Brain microvascular endothelial cell (primary cell): ENCODE measurements at regions not wholly inside any gene's neighbourhood (a gene's known extent, or its start where the extent isn't known, plus 50 kb on each side); places are given as distances from the start of the nearest gene placed in this dataset.
A peak's percentile ranks its signal among the peaks of the same experiment; 100 is the strongest.

Experiments
- DNase-seq: peaks from one replicate; pipeline ENCODE4 v3.0.0-alpha.2; 2020
- H3K27ac ChIP-seq: fragments of 250-450 bp; sonication (Bioruptor Pico); 2 replicates; pipeline ENCODE4 v1.5.1; 2020; ENCODE audit warnings: mild to moderate bottlenecking, moderate library complexity
- H3K27me3 ChIP-seq: fragments of 250-450 bp; sonication (Bioruptor Pico); replicated peaks from 2 replicates; pipeline ENCODE4 v1.5.1; 2020; ENCODE audit warnings: mild to moderate bottlenecking
- H3K36me3 ChIP-seq: fragments of 250-450 bp; sonication (Bioruptor Pico); replicated peaks from 2 replicates; pipeline ENCODE4 v1.5.1; 2020; ENCODE audit warnings: mild to moderate bottlenecking
- H3K4me3 ChIP-seq: 2 replicates; pipeline ENCODE4 v1.5.1; 2011; ENCODE audit warnings: low read depth, mild to moderate bottlenecking, control low read depth, low read length, moderate library complexity
- in situ Hi-C: cut with HindIII; loops from 2 replicates; pipeline ENCODE4 v1.10.0; 2017; ENCODE audit warnings: low sequenced_read_pairs, low pct_ligation_motif_present
- TF ChIP-seq, protein P1 (sequence below): IDR thresholded peaks from 2 replicates; pipeline ENCODE4 v1.5.1; 2011; ENCODE audit warnings: low read depth, mild to moderate bottlenecking, moderate library complexity, low read length, control low read depth, inconsistent platforms; ENCODE audit errors: missing control alignments

DNA sequence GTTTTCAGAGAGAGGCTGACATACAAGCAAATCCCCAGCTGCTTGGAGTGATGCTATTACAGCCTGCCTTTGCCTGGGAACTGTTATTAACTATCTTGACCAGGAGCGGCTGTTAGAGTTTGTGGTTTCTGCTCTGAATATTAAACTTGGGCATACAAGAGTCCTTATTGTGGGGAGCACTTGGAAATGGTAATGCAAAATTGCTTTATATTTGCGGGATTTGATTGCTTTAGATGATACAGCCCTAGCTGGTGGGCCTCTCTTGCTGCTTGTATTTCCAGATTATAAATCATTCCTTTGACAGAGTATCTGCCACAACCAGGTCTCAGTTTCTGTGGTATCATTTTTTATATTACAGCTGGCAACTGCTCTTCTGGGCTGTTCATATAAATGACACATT lies 101.9 kb upstream of the FAM204A start:
- in situ Hi-C loops = no loop called here
- no peak for DNase-seq
- H3K4me3 ChIP-seq = no peak overlapping the region

DNA sequence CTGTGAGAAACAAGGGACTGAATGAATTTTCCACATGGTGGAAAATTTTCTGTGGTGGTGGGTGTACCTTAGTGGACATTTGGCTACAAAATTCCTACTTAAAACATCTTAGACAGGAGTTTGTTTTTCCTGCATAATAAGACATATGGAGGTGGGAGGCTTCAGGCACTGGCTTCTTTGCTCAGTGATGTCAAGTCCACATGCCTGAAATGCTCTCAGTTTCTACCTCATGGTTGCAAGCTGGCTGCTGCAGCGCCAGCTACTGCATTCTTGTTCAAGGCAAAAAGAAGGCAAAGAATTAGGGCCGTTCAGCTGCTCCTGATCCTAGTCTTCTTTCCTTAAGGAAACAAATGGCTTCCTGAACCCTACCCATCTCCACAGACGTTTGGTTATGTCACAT lies 99.9 kb upstream of the FAM204A start:
- Histone ChIP-seq H3K27ac (no peak overlapping the region), H3K27me3 (no peaks in the 10 kb centered on the region), H3K36me3 (no peaks in the 10 kb centered on the region), H3K4me3 (no peak overlapping the region)
- TF ChIP-seq, protein P1, sequence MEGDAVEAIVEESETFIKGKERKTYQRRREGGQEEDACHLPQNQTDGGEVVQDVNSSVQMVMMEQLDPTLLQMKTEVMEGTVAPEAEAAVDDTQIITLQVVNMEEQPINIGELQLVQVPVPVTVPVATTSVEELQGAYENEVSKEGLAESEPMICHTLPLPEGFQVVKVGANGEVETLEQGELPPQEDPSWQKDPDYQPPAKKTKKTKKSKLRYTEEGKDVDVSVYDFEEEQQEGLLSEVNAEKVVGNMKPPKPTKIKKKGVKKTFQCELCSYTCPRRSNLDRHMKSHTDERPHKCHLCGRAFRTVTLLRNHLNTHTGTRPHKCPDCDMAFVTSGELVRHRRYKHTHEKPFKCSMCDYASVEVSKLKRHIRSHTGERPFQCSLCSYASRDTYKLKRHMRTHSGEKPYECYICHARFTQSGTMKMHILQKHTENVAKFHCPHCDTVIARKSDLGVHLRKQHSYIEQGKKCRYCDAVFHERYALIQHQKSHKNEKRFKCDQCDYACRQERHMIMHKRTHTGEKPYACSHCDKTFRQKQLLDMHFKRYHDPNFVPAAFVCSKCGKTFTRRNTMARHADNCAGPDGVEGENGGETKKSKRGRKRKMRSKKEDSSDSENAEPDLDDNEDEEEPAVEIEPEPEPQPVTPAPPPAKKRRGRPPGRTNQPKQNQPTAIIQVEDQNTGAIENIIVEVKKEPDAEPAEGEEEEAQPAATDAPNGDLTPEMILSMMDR = no peak
- in situ Hi-C loops = no loop called here
- no peak for DNase-seq

More for the DNA sequence above, 101.9 kb upstream of the FAM204A start:
- Histone ChIP-seq H3K27ac (no peak overlapping the region), H3K27me3 (no peaks in the 10 kb centered on the region), H3K36me3 (no peaks in the 10 kb centered on the region)
- TF ChIP-seq, protein P1 = no peak

DNA sequence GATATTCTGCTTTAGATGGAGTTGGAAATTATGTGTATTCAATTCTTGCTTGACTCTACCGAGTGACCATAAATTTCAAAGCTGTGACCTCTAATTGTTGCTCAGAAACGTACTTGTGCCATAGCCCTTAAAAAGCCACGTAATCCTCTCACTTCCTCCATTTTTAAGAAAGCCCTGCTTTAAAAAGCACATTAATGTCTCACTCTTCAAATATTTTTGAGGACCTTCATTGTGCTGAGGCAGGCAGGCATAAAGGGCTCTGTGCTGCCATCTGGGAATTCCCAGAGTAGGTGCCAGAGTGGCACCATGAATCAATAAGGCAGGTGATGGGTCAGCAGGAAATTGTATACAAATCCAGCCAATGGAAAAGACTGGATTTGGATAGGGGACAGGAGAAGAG lies 97.7 kb upstream of the FAM204A start:
- no peaks in the 10 kb centered on the region for H3K27me3 ChIP-seq

DNA sequence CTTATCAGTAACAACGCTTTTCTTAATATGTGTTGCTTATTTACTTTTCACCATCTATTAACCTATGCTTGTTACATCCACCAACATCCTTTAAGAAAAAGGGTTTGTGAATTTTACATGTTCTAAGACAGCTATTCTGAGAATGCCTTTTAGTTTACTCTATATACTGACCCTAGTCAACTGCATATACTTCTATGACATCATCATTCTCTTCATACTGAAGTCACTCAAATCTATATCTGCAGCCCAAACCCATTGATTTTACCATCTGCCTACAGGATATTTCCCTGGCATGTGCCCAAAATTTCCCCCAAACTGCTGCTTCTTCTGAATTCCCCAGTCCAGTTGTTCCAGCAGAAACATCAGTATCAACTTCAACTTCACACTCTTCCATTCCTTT lies 94.6 kb upstream of the FAM204A start:
- TF ChIP-seq, protein P1 = no peak
- Histone ChIP-seq H3K27ac (no peak overlapping the region), H3K36me3 (no peaks in the 10 kb centered on the region), H3K27me3 (no peaks in the 10 kb centered on the region), H3K4me3 (no peak overlapping the region)
- DNase-seq = no peak
- in situ Hi-C loops = no loop called here

More for the DNA sequence above, 97.7 kb upstream of the FAM204A start:
- Histone ChIP-seq H3K4me3 (no peak overlapping the region), H3K27ac (no peak overlapping the region), H3K36me3 (no peaks in the 10 kb centered on the region)
- in situ Hi-C loops = no loop called here
- TF ChIP-seq, protein P1 = no peak
- DNase-seq = no peak

DNA sequence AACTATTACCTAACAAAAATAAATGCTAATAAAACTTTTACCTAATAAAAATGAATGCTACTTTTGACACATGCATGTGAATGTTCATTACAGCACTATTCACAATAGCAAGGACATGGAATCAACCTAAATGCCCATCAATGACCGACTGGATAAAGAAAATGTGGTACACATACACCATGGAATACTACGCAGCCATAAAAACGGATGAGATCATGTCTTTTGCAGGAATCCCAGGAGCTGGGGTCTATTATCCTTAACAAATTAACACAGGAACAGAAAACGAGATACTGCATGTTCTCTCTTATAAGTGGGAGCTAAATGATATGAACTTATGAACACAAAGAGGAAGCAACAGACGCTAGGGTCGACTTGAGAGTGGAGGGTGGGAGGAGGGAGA lies 88.1 kb upstream of the FAM204A start:
- Histone ChIP-seq H3K27me3 (no peaks in the 10 kb centered on the region), H3K36me3 (no peaks in the 10 kb centered on the region), H3K4me3 (no peak overlapping the region), H3K27ac (no peak overlapping the region)
- in situ Hi-C loops = no loop called here
- DNase-seq = no peak
- TF ChIP-seq, protein P1 = no peak

DNA sequence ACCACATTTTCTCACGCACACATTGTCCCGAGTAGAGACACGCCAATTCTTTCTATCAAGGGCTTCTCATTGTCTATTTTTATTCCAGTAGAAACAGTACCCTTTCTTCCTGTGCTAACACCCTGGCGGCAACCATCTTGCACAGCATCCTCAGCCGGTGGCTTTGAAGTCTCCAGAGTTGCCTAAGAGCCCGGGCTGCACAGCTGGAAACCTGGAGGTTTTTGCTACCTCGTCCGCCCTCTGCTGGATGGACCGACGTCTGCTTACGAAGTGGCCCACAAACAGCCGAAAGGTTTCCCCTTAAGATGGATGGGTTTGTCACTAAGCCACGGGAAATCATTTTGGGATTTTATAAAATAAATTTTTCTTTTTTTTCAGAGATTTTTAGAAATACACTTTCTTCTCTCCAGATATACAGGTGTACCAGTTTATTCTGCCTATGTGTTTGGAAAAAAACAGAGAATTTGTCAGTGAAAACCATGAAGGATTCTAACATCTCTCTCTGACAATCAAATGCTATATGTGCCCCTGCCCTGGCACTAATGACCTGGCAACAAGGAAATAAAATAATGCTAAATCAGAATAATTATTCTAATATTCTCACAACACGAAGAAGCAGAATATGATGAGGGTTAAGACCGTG lies 81.8 kb upstream of the FAM204A start:
- DNase-seq = peak; percentile 89
- no peaks in the 10 kb centered on the region for H3K36me3 ChIP-seq
- in situ Hi-C loops = no loop called here
- H3K4me3 ChIP-seq = no peak overlapping the region
- TF ChIP-seq, protein P1 = peak; percentile 94
- no peak overlapping the region for H3K27ac ChIP-seq
- H3K27me3 ChIP-seq = no peaks in the 10 kb centered on the region
